ENCODE measurements at regions not wholly inside any gene's neighbourhood (a gene's known extent, or its start where the extent isn't known, plus 50 kb on each side); places are given as distances from the start of the nearest gene placed in this dataset.

GRCh38 chr4:180913750-180914149, 1329.5 kb upstream of the TENM3 start:
- FAIRE-seq = no peak

- no peak for FAIRE-seq
Observed at GRCh38 chr4:180923486-180923885, 1319.7 kb upstream of the TENM3 start.

GRCh38 chr4:180925805-180926204, 1317.4 kb upstream of the TENM3 start:
- FAIRE-seq = no peak

- FAIRE-seq = no peak
Observed at GRCh38 chr4:180926277-180926676, 1316.9 kb upstream of the TENM3 start.

GRCh38 chr4:180932370-180933001, 1310.7 kb upstream of the TENM3 start:
- no peak for FAIRE-seq

GRCh38 chr4:180937083-180937482, 1306.1 kb upstream of the TENM3 start:
- FAIRE-seq = no peak

- FAIRE-seq = no peak
Observed at GRCh38 chr4:180940680-180941079, 1302.5 kb upstream of the TENM3 start.

GRCh38 chr4:180942367-180942916, 1300.8 kb upstream of the TENM3 start:
- no peak for FAIRE-seq

GRCh38 chr4:180946188-180946587, 1297.0 kb upstream of the TENM3 start:
- no peak for FAIRE-seq

- FAIRE-seq = no peak
Observed at GRCh38 chr4:180947425-180947824, 1295.8 kb upstream of the TENM3 start.

GRCh38 chr4:180949424-180950213, 1293.6 kb upstream of the TENM3 start:
- no peak for FAIRE-seq

- no peak for FAIRE-seq
Observed at GRCh38 chr4:180950377-180950776, 1292.8 kb upstream of the TENM3 start.

GRCh38 chr4:180951312-180951711, 1291.9 kb upstream of the TENM3 start:
- FAIRE-seq = no peak

GRCh38 chr4:180953572-180953971, 1289.6 kb upstream of the TENM3 start:
- FAIRE-seq = no peak

GRCh38 chr4:180960743-180961401, 1282.3 kb upstream of the TENM3 start:
- FAIRE-seq = no peak

- FAIRE-seq = no peak
Observed at GRCh38 chr4:180962268-180962667, 1280.9 kb upstream of the TENM3 start.

GRCh38 chr4:180966312-180966711, 1276.9 kb upstream of the TENM3 start:
- FAIRE-seq = no peak

- FAIRE-seq = no peak
Observed at GRCh38 chr4:180967936-180968335, 1275.3 kb upstream of the TENM3 start.

- FAIRE-seq = no peak
Observed at GRCh38 chr4:180973894-180974293, 1269.3 kb upstream of the TENM3 start.

GRCh38 chr4:180990931-180991330, 1252.3 kb upstream of the TENM3 start:
- FAIRE-seq = no peak

- FAIRE-seq = no peak
Observed at GRCh38 chr4:180993244-180993836, 1249.9 kb upstream of the TENM3 start.

GRCh38 chr4:180994722-180995121, 1248.5 kb upstream of the TENM3 start:
- FAIRE-seq = no peak

GRCh38 chr4:180999217-180999616, 1244.0 kb upstream of the TENM3 start:
- no peak for FAIRE-seq

All from G401.6 (cell line).